ENCODE measurements at regions not wholly inside any gene's neighbourhood (a gene's known extent, or its start where the extent isn't known, plus 50 kb on each side); places are given as distances from the start of the nearest gene placed in this dataset.

DNA sequence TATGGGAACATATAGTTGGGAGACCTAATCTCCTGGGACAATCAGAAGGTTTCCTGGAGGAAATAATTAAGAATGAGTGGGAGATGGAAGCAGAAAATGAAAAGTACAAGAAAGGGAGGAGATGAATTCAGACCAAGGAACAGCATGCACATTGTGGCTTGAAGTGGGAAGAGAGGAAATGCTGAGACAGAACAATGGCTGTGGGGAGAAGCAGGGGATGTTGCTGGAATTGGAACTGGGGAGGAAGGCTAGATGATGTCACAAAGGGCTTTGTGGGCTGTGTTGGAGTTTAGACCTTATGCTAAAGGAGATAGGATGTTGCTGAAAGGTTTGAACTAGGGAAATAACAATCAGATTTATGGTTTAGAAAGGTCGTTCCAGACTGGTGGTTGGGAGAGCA lies 119.5 kb upstream of the DIPK2B start (continued):
- TF ChIP-seq PBX2 (CRISPR knock-in tag; IDR thresholded peaks at IDR 0.05; ENCODE audit: low read depth) (no peak), PBX2 (tag; conservative IDR thresholded peaks at IDR 0.05; ENCODE audit: low read depth) (no peak)

DNA sequence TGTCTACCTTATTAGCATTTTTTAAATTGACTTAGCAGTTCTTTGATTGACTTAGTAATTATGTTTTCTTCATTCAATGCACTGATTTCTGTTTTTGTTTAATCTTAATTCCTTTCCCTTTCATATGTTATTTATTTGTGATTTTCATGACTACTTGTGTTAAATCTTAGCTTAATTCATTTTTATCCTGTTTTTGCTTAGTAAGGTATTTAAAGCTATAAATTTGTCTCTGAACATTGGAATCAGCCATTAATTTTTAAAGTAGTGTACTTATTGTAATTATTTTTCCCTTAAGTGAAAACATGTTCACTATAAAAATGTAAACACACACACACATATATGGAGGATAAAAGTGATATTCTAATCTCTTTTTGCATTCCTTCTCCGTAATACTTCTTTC lies 109.1 kb upstream of the DIPK2B start:
- ChIA-PET CTCF (ENCODE audit: low intra/inter-chr PET ratio) (no interaction called here), POLR2A (no interaction called here)
- Histone ChIP-seq H3K27ac (ENCODE audit: extremely low read depth, low read depth, low read length) (no peak overlapping the region), H3K9me1 (ENCODE audit: control insufficient read depth, insufficient read depth, low read length) (no peaks in the 10 kb centered on the region), H4K20me1 (replicated peaks; ENCODE audit: control insufficient read depth, insufficient read depth, low read length) (no peaks in the 10 kb centered on the region), H2AFZ (ENCODE audit: low read depth, low read length) (no peak overlapping the region), H3K4me3 (no peak overlapping the region), H3K79me2 (ENCODE audit: control insufficient read depth, insufficient read depth, low read length) (no peaks in the 10 kb centered on the region), H3K4me2 (ENCODE audit: insufficient read depth, low read length) (no peak overlapping the region), H3K27me3 (ENCODE audit: control insufficient read depth in 2 of 2, insufficient read depth in 2 of 2, low read length in 2 of 2) (no peaks in the 10 kb centered on the region), H3K9me3 (replicated peaks; ENCODE audit: control insufficient read depth, insufficient read depth, low read depth, low read length) (no peaks in the 10 kb centered on the region), H3K4me1 (replicated peaks in 1 of 2; ENCODE audit: control insufficient read depth in 2 of 2, insufficient read depth in 2 of 2, low read length in 2 of 2) (no peaks in the 10 kb centered on the region), H3K36me3 (ENCODE audit: control insufficient read depth, insufficient read depth, low read length) (no peaks in the 10 kb centered on the region), H3K9ac (ENCODE audit: insufficient read depth in 1 of 2, low read depth in 2 of 2, low read length in 2 of 2) (no peak overlapping the region)
- in situ Hi-C loops (cut with MboI) (no loop called here), intact Hi-C loops (cut with micrococcal nuclease) (no loop called here)
- TF ChIP-seq JUND (IDR thresholded peaks at IDR 0.05; ENCODE audit: borderline replicate concordance, low read depth, low read length) (no peak), JUND (tag; IDR thresholded peaks at IDR 0.05; ENCODE audit: borderline replicate concordance, low read depth, low read length) (no peak), ZNF316 (IDR thresholded peaks at IDR 0.05) (peak; percentile 72), MAFG (tag; conservative IDR thresholded peaks at IDR 0.05) (0 out of 2 replicates have a peak, but pooled peaks have one; percentile 24), C11orf30 (IDR thresholded peaks at IDR 0.05; ENCODE audit: low read depth) (peak; percentile 57)
- FAIRE-seq (no peak), DNase-seq (ENCODE audit: extremely low read depth in 1 of 4, low spot score in 3 of 4) (no peak), ATAC-seq (no peak)
- BruUV-seq (replicated peaks): no TSS peak
- WGBS (ENCODE audit: insufficient coverage, low coverage, missing lambda C conversion rate): 0% methylated on average over 1 of the region's 1 CpG
